Ishikawa (cell line): ENCODE measurements at regions not wholly inside any gene's neighbourhood (a gene's known extent, or its start where the extent isn't known, plus 50 kb on each side); places are given as distances from the start of the nearest gene placed in this dataset.

Experiments used
- CEBPB ChIP-seq: IDR thresholded peaks from 2 replicates; pipeline ENCODE4 v1.6.1; 2012
- CREB1 ChIP-seq: IDR thresholded peaks from 2 replicates; pipeline ENCODE4 v1.6.1; 2012; ENCODE audit warnings: low read depth
- EP300 ChIP-seq: IDR thresholded peaks from 2 replicates; pipeline ENCODE4 v1.6.1; 2012; ENCODE audit warnings: borderline replicate concordance
- FOXM1 ChIP-seq: IDR thresholded peaks from 2 replicates; pipeline ENCODE4 v1.6.1; 2012; ENCODE audit warnings: low read depth, borderline replicate concordance
- RAD21 ChIP-seq: IDR thresholded peaks from 2 replicates; pipeline ENCODE4 v1.6.1; 2012; ENCODE audit warnings: low read depth
- TAF1 ChIP-seq: IDR thresholded peaks from 2 replicates; pipeline ENCODE4 v1.6.1; 2012; ENCODE audit warnings: low read depth, mild to moderate bottlenecking
- TF ChIP-seq, protein P1 (sequence below): IDR thresholded peaks from 2 replicates; pipeline ENCODE4 v1.6.1; 2012
- TF ChIP-seq, protein P2 (sequence below): IDR thresholded peaks from 2 replicates; pipeline ENCODE4 v1.6.1; 2012; ENCODE audit warnings: low read depth, mild to moderate bottlenecking

DNA sequence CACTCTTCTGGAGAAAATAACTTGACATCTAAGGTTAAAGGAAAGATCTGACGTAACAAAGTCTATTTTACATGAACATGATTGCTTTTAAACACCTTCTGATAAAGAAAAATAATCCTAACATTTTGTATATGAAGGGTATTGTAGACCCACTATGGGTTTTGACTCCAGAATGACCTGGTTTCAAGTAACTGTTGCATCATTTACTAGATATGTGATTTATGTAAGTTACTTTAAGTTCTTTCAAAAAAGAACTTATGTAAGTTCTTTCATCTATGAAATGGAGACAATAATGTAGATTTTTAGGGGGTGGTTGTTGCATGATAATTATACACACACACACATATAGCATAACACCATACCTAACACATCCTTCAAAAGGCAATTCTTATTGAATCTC, 147.6 kb upstream of the MIR17HG start:
- TF ChIP-seq, protein P1, sequence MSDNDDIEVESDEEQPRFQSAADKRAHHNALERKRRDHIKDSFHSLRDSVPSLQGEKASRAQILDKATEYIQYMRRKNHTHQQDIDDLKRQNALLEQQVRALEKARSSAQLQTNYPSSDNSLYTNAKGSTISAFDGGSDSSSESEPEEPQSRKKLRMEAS, result no peak
- TF ChIP-seq RAD21 (no peak), CEBPB (no peak), FOXM1 (no peak), CREB1 (no peak), TAF1 (no peak), EP300 (no peak)
- TF ChIP-seq, protein P2, sequence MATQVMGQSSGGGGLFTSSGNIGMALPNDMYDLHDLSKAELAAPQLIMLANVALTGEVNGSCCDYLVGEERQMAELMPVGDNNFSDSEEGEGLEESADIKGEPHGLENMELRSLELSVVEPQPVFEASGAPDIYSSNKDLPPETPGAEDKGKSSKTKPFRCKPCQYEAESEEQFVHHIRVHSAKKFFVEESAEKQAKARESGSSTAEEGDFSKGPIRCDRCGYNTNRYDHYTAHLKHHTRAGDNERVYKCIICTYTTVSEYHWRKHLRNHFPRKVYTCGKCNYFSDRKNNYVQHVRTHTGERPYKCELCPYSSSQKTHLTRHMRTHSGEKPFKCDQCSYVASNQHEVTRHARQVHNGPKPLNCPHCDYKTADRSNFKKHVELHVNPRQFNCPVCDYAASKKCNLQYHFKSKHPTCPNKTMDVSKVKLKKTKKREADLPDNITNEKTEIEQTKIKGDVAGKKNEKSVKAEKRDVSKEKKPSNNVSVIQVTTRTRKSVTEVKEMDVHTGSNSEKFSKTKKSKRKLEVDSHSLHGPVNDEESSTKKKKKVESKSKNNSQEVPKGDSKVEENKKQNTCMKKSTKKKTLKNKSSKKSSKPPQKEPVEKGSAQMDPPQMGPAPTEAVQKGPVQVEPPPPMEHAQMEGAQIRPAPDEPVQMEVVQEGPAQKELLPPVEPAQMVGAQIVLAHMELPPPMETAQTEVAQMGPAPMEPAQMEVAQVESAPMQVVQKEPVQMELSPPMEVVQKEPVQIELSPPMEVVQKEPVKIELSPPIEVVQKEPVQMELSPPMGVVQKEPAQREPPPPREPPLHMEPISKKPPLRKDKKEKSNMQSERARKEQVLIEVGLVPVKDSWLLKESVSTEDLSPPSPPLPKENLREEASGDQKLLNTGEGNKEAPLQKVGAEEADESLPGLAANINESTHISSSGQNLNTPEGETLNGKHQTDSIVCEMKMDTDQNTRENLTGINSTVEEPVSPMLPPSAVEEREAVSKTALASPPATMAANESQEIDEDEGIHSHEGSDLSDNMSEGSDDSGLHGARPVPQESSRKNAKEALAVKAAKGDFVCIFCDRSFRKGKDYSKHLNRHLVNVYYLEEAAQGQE, result no peak
